Activated CD8-positive, alpha-beta memory T cell treated with anti-CD3 and anti-CD28 coated beads, Interleukin-2, amount 50 U/mL, for 24 hours (primary cell): ENCODE measurements at regions not wholly inside any gene's neighbourhood (a gene's known extent, or its start where the extent isn't known, plus 50 kb on each side); places are given as distances from the start of the nearest gene placed in this dataset.

Experiments used
- DNase-seq: peaks from one replicate; pipeline ENCODE4 v3.0.0-alpha.2; 2020; ENCODE audit errors: extremely low read depth

GRCh38 chr12:124504273-124505000, 63.0 kb downstream of the NCOR2 start:
- DNase-seq, result no peak

GRCh38 chr12:124503305-124503704, 64.1 kb downstream of the NCOR2 start:
- no peak for DNase-seq

- no peak for DNase-seq
These were observed 65.0 kb downstream of the NCOR2 start for GRCh38 chr12:124502379-124502778.

- DNase-seq, result no peak
These were observed 65.6 kb downstream of the NCOR2 start for GRCh38 chr12:124501827-124502226.

- DNase-seq, result no peak
These were observed 66.3 kb downstream of the NCOR2 start for GRCh38 chr12:124501112-124501561.

GRCh38 chr12:124499898-124500244, 67.5 kb downstream of the NCOR2 start:
- DNase-seq, result no peak

GRCh38 chr12:124499190-124499753, 68.1 kb downstream of the NCOR2 start:
- DNase-seq, result no peak

- DNase-seq, result no peak
These were observed 68.9 kb downstream of the NCOR2 start for GRCh38 chr12:124498275-124499189.

- DNase-seq, result no peak
These were observed 69.8 kb downstream of the NCOR2 start for GRCh38 chr12:124497658-124498057.

GRCh38 chr12:124497039-124497438, 70.4 kb downstream of the NCOR2 start:
- no peak for DNase-seq

- DNase-seq, result no peak
These were observed 70.8 kb downstream of the NCOR2 start for GRCh38 chr12:124496584-124496983.

- DNase-seq, result no peak
These were observed 72.0 kb downstream of the NCOR2 start for GRCh38 chr12:124495194-124495983.

- DNase-seq, result no peak
These were observed 72.7 kb downstream of the NCOR2 start for GRCh38 chr12:124494751-124495129.

- peak; percentile 15 for DNase-seq
These were observed 73.3 kb downstream of the NCOR2 start for GRCh38 chr12:124493809-124494750.

- no peak for DNase-seq
These were observed 74.3 kb downstream of the NCOR2 start for GRCh38 chr12:124492879-124493808.

GRCh38 chr12:124491856-124492420, 75.5 kb downstream of the NCOR2 start:
- DNase-seq, result no peak

GRCh38 chr12:124491310-124491709, 76.1 kb downstream of the NCOR2 start:
- DNase-seq, result no peak

GRCh38 chr12:124490584-124491305, 76.7 kb downstream of the NCOR2 start:
- DNase-seq, result no peak
